Activated CD4-positive, alpha-beta T cell treated with anti-CD3 and anti-CD28 coated beads, Interleukin-2, Interleukin-6, amounts not matched to agents 100 ng/mL and 50 ng/mL, durations not matched to agents 16 hours and 8 hours (primary cell): ENCODE measurements at regions not wholly inside any gene's neighbourhood (a gene's known extent, or its start where the extent isn't known, plus 50 kb on each side); places are given as distances from the start of the nearest gene placed in this dataset.
"Not testable (repeated sequence)": the region's sequence is repeated elsewhere in the genome, so short reads cannot be mapped to it uniquely, and the experiment has no call there.

ENCODE experiments used
- DNase-seq: peaks from one replicate; pipeline ENCODE4 v3.0.0-alpha.2; 2020

DNA sequence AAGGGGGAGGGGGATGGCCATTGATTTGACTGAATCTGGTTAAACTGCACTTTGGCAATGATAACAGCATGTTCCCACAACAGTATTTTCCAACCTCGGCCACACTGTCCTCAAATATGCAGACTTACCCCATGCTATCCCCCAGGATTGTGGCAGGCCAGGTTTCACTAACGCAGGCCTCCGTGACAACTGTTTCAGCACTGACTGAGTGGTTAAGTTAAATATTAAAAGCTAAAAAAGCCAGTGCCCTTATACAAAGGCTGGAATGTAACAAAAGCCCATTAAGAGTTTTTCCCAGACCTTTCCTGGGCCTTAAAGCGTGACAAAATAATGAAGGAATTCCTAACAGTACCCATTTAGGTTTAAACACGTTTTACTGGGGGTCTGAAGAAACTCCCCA is 202.9 kb downstream of the USP25 start:
- no peak for DNase-seq

DNA sequence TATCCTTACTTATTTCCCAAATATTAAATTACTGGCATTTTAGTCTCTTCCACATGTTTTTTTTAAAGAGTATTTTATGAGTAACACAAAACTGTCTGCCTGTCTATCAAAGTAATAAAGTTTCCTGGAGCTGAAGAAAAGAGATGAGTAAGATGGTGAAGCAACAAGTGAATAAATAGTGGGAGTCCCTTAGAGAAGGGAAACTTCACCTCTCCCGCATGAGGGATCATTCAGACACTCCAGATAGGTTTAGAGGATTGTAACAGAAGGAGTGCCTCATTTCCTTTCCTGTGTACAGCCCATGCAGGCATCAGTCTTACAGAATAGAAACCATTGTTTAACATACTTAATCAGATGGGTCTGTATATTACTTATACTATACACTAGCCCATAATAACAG is 205.7 kb downstream of the USP25 start:
- no peak for DNase-seq

DNA sequence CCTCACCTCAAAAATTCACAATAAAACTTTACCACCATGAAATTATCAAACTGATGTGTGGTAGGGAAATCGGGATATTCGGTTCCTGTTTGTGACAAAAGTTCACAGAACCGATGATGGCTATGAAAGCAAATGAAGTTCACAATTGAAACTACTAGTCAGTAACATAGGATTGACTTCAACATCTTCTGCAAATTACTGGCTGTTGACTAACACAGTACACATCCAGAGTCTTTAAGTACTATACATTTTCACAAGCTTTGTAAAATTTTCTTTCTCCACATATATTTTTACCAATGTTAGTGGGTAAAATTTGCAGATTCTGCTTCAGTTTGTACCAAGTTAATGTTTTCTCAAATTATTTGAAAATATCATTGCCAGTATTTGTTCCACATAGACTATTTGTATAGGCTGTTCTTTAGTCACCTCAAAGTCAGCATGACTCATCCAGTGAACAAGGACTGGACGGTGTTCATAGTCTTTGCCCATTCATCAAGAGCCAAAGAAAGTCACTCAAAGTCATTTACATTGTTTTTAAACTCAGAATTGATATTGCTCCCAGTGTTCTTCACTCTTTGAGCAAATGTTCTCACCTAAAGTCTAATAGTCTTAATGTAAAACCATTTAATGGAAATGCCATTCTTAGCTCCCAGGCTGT is 213.4 kb downstream of the USP25 start:
- no peak for DNase-seq

DNA sequence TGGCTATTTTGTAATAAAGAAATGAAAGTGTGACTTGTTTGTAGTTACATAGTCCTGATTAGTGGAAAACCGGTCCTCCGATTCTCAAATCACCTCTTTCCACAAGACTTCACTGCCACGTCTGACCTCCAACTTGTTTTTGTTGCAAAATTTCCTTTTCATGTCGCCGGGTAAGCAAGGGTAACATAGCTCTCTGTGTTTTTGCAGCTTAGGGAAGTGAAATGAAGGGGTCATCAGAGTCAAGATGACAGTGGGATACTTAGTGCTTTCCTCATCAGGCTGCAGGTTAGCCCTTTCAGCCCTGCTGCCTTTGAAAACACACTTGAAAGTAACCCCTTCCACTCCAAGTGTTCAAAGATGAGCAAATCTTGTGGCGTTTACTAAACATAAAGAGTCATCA is 217.9 kb downstream of the USP25 start:
- no peak for DNase-seq

DNA sequence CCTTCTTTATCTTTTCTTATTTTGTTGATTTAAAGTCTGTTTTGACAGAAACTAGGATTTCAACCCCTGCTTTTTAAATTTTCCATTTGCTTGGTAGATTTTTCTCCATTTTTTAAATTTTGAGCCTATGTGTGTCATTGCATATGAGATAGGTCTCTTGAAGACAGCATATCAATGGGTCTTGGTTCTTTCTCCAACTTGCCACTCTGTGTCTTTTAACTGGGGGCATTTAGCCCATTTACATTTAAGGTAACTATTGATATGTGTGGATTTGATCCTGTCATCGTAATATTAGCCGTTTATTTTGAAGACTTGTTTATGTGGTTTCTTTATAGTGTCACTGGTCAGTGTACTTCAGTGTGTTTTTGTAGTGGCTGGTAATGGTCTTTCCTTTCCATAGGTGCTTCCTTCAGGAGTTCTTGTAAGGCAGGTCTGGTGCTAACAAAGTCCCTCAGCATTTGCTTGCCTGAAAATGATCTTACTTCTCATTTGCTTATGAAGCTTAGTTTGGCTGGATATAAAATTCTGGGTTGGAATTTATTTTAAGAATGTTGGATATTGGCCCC is 223.9 kb downstream of the USP25 start:
- DNase-seq: no peak

DNA sequence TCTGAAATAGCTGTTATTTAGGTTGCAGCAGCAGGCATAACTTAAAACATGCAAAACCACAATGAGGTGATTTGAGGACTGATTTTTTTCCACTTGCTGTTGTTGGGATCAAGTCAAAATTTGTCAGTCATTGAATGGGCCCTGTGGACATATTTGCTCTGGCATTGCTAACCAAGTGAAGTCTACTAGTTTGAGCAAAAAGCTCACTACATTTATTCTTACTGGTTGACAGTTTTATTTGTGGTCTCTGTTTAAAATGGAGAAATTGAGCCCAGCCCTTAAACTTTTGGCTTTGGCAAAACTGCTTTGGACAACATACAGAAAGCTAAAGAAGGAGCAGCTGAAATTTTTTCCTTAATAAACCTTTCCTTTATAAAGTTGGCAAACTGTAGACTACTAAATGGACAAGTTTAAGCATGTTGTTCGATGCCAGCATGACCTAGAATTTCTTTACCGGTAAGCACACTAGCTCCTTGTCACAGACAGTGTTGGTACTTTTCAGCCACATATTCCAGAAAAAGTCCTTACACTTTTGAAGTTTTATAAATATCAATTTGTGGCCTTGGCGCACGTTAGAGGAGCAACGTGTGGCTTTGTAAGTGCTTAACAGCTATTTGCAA is 234.6 kb downstream of the USP25 start:
- DNase-seq: no peak

DNA sequence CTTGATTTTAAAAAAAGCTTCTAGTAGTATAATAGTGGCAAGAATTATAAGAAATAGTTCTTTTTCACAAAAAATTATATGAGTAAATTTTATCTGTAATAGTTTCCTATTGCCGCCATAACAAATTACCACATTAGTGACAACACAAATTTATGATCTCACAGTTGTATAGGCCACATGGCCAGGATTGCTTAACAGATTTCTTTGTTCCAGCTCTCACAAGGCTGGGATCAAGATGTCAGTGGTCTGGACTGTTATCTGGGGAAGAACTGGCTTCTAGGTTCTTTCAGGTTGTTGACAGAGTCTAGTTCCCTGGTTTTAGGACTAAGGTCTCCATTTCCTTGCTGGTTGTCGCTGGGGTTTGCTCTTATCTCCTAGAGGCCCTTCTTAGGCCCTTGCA is 236.4 kb downstream of the USP25 start:
- DNase-seq: no peak

DNA sequence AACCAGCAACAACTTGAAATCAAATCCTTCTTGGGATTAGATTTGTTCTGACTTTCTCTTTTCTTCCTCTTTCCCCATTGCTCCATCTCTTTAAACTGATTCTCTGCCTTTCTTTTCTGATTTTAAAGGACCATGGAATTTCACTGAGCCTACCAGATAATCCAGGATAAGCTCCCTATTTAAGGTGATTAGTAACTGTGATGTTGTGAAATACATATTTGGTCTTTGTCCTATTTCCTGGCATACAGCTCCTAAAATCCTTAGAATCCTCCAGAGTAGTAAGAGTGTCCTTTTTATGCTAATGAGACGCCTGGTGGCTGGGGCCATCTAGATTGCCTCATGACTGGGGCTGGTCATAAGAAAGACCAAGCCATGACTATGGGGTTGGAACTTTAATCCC is 236.9 kb downstream of the USP25 start:
- no peak for DNase-seq

DNA sequence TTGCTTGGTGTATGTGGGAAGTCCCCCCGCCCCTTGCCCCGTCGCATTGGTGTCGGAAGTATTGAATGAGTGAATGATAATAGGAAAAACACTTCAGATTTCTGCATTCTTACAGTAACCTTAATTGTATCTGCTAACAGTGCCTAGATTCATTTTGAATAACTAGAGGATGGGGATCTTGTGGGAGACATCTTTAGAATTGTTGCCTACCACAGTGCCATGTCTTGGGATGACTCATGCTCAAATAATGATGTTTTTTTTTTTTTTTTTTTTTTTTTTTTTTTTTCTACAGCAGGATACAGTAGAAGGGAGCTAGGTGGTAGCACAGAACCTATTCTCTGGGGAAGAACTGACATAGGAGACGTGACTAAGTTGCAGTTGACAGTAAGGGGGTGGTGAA is 237.9 kb downstream of the USP25 start:
- no peak for DNase-seq

DNA sequence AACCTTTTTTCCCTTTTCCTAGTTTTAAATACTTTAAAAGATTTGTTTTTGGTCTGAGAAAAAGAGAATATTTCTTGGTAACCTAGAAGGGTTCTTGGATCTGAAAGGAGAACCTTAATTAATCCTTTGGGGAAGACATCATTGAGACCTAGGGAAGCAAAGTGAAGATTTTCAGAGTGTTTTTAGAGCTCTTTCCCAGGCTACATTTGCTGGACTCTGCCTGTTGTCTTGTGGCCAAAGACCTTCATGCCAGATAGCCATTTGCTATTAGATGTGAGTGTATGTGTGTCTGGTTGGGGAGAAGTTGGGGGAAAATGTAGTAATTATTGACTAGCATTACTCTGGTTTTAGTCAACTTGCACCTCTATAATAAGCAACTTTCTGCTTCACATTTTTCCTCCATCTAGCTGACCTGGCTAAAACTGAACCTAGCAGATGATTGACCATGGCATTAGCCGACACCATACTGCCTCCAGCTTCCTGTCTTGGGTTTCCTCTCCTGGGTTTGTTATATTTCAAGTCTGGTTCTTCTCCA is 239.1 kb downstream of the USP25 start:
- no peak for DNase-seq

DNA sequence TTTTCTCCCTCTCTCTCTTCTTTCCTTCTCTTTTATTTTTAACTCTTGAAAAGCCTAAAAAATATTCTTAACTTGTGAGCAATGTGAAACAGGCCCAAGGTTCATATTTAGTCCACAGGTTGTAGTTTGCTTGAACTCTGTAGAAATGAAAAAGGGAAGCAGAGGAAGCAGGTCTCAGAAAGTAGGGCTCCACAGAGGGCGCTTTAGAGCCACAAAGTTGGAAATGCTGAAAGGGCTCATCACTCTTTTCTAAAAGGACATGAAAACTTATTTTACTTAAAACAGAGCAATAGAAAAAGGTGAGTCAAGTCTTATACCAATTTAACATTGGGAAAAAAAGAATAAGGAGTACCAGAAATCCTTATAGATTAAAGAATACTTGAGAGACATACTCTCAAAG is 247.0 kb downstream of the USP25 start:
- no peak for DNase-seq

DNA sequence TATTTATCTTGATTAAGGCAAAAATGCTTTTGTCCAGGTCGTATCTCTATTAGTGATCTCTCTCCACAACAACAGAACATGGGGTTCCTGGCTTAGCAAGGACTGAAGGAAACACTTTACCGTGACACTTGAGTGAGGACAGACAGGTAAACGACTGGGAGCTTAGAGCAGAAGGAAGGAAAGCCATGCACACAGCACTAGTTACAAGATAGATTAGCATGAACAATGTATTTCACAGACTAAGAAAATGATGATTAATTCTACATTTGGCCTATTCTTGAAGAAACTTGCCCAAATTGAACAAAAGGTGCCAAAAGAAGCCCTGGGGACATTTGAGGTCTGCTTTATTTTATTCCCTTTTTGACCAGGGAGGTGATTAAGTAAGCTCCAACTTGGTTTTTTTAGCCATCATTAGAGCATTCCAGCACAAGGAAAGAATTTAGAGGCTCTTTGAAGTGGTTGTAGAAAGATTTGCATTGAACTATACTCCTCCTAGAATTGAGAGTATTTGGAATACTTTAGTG is 248.5 kb downstream of the USP25 start:
- DNase-seq: no peak

DNA sequence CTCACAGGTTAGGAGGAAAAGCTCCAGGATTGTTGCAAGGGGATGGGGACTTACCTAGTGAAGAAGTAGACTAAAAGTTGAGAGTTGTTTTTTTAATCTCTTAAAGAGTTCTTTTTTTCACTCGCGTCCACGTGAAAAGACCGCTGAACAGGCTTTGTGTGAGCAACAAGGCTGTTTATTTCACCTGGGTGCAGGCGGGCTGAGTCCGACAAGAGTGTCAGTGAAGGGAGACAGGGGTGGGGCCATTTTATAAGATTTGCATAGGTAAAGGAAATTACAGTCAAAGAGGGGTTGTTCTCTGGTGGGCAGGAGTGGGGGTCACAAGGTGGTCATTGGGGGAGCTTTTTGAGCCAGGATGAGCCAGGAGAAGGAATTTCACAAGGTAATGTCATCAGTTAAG is 249.7 kb downstream of the USP25 start:
- not testable (repeated sequence) for DNase-seq

DNA sequence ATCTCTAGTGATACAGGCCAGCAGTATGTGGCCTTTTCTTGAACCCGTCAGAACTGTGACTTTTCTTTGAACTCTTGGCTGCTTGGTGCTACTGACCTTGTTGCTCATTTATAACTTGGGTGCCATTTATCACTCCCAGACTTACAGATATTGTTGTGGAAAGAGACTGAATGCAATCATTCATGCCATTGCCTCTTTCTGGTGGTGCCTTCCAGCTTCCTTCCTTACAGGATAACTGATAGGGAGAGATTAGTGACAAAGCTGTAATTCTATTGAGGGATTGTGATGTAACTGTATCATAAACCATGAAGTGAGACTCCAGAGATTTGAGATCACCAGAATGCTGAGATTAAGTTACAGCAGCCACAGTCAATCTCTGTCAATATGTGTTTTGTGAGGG is 256.5 kb downstream of the USP25 start:
- no peak for DNase-seq

DNA sequence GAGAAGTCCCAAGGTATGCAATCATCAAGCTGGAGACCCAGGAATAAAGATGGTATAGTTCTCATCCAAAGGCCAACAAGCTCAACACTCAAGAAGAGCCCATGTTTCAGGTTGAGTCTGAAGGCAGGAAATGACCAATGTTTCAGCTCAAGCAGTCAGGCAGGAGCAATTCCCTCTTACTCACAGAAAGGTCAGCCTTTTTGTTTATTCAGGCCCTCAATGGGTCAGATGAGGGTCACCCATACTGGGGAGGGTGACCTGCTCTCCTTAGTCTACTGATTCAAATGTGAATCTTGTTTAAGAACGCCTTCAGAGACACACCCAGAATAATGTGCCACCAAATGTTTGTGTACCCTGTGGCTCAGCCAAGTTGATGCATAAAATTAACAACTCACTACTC is 262.4 kb downstream of the USP25 start:
- DNase-seq: no peak

DNA sequence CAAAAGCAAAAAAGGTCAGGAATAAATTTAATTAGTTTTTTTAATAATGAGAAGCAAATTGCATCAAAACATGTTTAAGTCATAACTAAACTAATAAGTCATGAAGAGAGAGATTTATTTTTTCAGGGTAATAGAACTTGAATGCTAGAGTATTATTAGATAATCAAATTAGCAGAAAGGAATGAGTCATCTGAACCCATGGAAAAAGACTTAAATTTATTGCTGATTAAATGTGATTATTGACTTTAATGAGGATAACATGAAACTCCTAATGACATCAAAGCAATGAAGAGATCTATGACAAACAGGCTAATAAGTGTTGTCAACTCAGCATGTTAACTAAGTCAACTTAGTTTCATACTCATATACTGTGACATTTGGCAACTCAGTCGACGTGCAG is 264.2 kb downstream of the USP25 start:
- DNase-seq: no peak

DNA sequence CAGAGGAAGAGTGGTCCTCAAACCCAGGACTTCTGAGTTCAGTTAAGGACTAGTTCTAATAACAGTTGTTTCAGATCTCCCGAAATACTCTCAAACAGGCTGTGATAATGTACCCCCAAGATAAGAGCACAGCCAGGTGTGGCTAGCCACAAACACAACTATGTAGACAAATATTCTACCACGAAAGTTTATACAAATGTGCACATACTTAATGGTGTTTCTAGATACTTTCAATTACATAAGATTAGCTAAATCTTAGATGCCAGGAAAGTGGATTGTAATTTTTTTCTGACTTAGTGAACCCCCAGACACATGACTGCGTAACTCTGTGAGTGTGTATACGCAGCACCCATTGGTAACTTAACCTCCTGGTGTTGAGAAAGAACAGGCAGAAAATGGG is 270.0 kb downstream of the USP25 start:
- DNase-seq: no peak

DNA sequence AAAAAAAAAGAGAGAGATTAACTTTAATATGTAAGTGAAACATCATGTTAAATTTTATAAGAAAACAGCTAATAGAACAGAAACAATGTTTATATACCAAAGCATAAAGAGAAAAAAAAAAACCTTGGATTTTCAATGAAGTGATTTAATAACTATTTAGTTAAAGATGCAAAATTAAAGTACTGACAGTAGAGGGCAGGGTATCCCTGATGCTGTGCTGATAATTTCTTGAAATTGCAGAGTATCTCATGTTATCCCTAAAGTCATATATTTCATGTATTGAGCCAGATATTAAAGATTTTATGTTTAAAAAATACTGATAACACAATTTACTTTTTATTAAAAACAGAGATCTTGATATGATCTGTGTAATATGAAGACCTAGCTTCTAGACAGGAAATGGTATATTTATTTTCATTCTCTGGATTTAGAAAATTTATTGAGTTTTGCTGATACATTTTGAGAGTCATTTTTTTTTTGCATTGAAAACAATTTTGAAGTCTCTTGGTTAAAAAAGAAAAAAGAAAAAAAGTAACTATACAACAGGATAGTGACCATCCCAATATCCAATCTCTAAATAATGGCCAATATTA is 273.2 kb downstream of the USP25 start:
- DNase-seq: no peak

DNA sequence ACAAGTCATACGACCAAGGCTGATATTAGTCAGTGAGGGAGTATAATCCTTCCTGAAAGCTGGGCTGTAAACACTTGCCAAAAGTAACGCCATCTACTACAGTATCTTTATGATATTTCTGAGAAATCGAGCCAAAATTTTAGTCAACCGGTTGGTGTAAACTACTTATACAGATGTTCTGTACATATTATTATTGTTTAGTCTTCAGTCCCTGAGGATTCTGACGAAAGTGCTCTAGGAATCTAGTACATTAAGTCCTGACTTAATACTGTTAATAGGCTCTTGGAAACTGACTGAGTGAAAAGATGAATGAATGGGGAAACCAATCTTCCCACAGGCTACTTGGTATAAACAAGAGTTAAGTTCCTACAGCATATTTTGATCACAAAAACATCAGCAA is 274.3 kb downstream of the USP25 start:
- DNase-seq: no peak

DNA sequence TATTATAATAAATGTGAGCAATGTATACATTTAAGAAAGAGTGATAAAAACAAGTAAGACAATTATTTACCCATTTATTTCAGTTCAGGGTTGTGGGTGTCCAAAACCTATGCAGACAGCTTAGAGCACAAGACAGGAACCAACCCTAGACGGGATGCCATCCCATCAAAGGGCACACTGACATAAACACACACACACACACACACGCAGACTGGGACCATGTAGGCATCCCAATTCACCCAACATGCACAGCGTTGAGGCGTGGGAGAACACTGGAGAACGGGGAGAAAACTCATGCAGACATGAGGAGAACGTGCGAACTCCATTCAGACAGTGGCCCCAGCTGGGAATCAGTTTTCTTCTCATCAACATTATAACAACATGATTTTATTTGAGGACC is 274.7 kb downstream of the USP25 start:
- no peak for DNase-seq

DNA sequence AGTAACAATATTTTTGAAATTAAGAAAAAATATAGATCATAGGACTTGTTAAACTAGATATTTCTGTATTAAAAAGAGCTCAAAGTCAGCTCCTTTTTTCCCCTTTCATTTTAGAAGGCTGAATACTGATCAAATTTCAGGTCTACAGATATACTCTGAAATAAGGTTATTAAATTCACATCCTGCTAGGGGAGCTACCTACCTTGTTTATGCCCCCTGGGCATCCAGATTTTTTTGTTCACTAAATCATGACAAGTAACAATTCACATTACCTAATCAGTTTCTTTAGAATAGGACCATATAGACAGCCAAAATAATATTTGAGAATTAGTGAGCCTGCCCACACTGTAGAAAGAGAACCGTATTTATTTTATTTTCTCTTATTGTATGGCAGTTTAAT is 276.2 kb downstream of the USP25 start:
- no peak for DNase-seq

DNA sequence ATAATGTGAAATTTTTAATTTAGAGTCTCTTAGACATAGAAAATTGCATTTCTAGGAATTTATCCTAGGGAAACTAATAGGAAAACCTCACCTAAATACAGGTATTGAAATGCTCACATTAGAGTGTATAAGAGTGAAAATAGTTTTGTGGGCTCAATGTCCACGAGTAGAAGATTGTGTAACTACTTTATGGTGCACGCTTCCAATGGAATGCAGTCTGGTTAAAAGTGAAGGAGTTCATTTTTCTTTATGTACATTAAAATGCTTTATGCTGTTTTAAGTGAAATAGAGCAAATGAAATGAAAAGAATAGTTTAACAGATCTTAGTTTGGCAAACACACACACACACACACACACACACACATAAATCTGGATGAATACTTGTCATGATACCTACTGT is 278.2 kb downstream of the USP25 start:
- no peak for DNase-seq

DNA sequence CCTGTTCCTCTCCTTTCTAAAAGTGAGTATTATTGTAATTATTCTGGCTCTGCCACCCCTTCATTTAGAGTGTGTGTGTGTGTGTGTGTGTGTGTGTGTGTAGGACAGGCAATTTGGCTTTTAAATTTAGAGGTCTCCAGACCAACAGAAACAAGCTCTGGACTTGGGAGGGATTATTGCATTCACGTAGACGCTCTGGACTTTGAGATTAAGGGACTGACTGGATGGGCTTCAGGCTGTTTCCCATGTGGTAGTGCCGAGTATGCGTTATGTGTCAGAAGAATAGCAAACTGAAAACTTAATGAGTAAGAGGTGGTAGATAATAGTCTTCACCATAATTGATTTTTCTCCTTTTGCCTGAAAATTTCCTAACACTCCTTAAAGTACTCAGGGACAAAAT is 281.9 kb downstream of the USP25 start:
- DNase-seq: no peak

DNA sequence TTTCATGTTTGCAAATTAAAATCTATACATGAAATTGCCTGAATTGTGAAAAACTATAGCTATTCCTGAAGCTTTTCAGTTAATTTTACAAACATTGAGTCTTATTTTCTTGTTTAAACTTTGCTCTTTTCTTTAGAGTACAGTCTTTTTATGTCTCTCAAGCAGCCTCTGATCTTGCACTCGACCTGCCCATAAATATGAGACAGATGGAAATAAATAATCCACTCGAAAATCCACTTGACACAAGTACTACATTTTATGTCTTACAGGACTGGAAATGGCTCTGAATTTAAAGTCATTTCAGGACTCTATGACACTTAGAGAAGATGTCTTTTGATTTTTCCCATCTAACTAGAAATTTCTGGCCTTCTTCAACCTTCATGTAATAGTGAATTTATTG is 283.8 kb downstream of the USP25 start:
- no peak for DNase-seq
